G401.6 (cell line): ENCODE measurements at regions not wholly inside any gene's neighbourhood (a gene's known extent, or its start where the extent isn't known, plus 50 kb on each side); places are given as distances from the start of the nearest gene placed in this dataset.

Experiments
- FAIRE-seq: peaks from 2 replicates; lab custom pipeline; 2012; peaks lifted over from hg19 to GRCh38; lab: Jason Lieb, UNC

DNA sequence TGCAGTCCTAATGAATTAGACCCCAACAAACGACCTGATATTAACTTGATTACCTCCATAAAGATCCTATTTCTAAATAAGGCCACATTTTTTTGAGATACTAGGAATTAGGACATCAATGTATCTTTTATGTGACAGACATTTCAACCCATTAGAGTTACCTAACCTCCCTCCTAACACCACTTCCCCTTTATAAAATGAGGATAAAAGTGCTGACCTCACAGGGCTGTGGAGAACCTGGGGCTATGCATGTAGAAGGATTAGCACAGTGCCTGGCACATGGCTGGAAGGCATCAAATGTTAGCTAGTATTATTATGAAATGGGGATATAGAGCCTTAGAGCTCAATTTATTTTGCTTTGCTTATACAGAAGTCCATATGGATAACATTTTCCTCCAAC lies 53.5 kb upstream of the LRRN1 start:
- no peak for FAIRE-seq

DNA sequence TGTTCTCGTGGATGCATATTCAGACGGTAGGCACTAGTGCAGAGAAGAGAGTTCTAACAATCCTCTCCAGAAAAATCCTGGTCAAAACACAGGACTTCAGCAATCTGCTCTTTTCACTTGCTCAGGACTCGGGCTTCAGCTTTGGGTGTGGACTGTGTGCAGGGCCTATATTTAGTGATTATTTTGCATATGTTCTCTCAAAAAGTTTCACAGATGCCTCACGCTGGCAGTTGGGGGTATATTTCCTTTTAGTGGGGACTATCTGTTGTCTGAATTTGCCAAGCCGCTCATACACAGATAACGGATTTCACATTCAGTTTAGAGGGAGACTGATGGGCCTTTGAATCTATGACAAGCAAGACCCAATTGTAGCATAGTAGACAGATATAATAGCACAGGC lies 54.4 kb upstream of the LRRN1 start:
- no peak for FAIRE-seq

DNA sequence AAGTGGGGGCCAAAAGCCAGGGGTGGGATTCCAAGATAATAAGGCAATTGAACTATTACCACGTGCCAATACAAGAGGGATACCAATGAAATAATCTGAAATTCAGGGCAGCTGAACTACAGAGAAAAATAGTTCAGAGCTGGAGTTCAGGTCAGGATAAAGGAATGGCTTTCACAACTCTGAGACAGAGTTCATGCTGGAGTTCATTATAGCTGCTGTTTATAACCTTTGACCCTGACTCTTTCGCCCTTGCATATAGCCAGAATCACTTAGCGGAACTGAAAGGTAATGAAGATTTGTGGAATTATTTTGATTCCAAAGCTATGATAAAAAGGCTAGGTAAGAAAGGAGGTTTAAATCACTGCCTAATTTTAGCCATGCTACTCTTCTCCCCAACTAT lies 55.5 kb upstream of the LRRN1 start:
- no peak for FAIRE-seq

DNA sequence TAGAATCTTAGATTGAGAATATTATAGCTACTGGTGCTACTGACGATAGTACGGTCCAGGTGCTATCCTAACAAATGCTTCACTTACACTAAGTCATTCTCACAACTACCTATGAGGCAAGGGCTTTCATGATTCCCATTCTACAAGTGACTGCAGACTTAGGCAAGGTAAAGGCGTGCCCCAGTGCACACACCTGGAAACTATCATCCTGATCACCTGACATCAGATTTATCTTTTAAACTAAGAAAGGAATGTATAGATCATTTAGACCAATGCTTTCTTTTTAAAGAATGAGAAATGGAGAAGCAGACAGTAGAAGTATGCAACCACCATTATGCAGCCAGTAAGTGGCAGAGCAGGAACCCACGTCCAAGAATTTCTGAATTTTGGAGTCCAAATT lies 59.2 kb upstream of the LRRN1 start:
- no peak for FAIRE-seq

DNA sequence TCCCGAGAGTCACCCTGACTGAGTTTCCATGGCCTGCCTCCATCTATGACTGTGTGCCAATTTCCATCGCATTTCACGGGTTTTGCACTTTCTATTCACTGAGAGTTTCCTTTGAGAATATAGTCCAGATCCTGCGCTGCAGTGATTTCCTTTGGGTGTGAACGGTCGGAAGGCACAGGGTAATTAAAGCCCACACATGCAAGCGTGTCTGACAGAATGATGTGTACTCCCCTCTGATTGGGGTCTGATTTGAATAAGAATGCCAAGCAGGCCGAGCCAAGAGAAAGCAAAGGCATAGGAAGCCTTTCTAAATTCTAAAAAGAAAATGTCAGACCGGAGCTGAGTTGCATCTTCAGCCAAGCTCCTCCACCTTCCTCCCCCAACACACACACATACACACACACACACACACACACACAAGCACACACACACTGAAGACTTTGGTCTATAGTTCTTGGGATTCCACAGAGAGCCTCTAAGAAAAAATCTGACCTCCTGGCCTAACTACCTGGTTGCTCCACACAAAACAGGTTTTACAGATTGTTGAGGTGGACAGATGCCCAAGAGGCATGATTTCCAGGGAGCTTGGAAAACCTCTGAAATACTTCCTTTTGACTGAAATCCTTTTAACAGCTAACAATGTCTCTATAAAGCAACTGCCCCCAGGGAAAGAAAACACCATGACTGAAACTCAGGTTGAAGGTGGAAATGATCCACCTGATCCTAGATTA lies 59.7 kb upstream of the LRRN1 start:
- no peak for FAIRE-seq

DNA sequence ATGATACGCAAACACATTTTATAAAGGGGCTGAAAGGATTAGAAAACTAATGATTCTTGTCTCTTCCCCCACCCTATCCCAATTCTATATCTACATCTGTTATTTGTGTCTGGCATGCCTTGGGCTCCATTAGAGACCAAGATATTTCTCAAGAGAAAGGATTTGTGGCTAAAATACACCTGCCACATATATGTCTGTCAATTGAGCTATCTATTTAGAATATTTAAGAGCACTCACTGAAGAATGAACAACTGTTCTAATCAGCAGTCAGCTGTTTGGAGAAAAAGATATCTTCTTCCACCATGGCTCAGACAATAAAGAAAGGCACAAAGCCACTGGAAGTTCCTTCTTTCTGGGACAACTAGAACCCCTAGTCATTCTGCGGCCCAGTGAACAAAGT lies 61.7 kb upstream of the LRRN1 start:
- FAIRE-seq, result no peak

DNA sequence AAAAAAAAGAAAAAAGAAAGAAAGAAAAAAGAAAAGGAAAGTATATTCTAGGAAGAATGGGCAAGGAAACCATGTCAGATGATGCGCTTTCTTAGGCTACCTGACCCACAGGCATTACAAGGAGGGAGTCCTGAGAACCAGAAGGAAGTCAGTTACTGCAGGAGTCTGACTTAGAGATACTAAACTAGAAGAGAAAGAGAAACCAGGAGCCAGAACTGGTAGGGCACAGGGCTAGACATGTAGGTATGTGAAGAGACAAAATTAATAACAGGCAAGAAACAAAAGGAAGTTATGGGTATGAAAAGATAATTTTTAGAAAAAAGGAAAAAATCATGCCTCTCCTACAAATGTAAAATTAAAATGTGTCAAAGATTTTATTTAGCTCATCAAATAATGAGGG lies 63.3 kb upstream of the LRRN1 start:
- no peak for FAIRE-seq

DNA sequence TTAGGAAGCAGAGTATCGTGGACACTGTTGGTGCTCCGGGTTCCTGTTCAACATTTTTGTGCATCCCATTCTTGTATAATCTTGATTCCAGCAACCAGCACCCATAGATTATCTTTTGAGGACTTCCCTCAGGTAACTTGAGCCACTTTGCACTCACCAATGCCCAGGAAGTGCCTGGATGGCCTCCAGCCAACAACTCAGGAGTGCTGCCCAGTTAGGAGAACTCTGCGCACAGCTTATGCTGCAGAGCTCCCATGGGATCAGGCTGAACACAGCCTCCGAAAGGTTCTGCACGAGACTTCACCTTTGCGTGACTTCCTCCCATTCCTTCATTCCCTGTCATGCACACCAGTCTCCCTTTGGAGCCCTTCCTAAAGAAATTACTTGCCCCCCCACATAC lies 64.3 kb upstream of the LRRN1 start:
- FAIRE-seq, result no peak

DNA sequence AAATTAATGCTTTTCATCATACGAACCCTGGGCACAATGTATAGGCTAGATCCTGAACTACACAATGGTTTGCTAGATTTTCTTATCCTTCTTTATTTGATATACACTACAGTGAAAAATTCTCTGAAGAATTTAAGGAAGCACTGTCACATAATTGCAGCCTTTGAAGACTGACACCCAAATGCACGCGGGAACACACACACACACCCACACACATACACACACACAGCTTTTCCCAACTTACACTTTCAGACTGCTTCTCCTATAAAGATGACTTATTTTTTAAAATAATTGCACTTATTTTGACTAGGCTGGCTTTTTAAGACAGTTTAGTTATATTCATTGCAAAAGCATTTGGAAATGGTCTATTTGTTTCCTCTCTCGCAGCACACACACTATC lies 70.0 kb upstream of the LRRN1 start:
- no peak for FAIRE-seq

DNA sequence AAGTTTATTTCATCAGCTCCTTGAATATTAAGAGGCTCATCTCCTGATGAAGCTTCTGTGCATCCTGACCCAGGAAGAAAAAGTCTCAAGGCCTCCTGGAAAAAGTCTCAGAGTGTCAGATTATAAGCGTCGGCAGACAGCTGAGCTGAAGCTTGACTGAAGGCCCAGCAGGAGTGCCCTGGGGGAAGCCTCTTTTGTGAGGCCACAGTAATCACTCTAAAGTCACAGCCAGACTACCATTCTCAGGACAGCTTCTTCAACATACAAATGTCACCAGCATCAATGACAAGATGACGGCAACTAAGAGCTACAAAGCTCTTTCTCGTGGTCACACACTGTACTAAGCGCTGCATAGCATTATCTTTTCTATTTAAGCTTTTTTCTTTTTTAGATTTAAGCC lies 72.7 kb upstream of the LRRN1 start:
- FAIRE-seq, result no peak

DNA sequence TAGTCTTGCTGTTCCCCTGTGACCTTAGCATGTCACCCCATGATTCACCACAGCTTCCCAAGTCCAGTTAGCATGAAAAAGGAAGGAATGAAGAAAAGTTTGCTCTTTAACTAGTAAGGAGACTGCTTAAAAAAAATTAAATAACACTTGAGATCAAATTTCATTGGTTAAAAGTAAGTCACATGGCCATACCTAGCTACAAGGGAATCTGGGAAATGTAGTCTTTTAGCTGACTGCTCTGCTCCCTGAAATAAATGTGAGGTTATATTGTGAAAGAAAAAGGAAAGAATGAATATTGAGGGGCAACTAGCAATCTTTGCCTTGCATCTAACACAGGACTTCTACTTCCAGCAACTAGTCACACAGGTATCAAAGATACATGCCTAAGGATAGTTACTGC lies 84.7 kb upstream of the LRRN1 start:
- FAIRE-seq, result no peak

DNA sequence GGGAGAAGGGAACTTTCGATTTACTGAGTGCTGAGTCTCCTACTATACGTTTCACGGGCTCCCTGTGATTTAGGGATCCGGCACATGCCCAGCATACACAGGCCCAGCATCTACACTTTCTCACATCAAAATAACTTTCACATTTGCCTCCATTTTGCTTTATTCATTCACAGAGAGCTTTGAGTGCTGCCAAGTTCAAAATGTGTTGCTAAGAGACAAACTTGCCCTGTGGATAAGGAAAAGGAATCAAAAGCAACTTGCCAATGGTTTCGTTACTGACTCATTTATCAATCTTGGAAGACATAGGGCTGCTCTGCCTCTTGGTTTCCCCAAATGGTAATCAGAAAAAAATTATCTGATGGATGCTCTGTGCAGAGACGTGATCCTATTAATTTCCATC lies 86.3 kb upstream of the LRRN1 start:
- FAIRE-seq, result no peak

DNA sequence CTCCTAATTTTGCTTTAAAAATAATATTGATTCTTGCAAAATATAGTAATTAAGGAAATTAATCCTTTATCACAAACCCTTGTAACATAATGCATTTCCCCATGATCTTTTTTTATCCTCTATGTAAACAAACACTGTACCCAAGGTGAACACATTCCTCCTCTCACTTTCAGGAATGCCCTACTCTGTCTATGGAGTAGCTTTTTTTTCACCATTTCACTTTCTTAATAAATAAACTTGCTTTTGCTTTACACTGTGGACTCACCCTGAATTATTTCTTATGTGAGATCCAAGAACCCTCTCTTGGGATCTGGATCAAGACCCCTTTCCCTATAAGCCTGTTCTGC lies 90.5 kb upstream of the LRRN1 start:
- no peak for FAIRE-seq

DNA sequence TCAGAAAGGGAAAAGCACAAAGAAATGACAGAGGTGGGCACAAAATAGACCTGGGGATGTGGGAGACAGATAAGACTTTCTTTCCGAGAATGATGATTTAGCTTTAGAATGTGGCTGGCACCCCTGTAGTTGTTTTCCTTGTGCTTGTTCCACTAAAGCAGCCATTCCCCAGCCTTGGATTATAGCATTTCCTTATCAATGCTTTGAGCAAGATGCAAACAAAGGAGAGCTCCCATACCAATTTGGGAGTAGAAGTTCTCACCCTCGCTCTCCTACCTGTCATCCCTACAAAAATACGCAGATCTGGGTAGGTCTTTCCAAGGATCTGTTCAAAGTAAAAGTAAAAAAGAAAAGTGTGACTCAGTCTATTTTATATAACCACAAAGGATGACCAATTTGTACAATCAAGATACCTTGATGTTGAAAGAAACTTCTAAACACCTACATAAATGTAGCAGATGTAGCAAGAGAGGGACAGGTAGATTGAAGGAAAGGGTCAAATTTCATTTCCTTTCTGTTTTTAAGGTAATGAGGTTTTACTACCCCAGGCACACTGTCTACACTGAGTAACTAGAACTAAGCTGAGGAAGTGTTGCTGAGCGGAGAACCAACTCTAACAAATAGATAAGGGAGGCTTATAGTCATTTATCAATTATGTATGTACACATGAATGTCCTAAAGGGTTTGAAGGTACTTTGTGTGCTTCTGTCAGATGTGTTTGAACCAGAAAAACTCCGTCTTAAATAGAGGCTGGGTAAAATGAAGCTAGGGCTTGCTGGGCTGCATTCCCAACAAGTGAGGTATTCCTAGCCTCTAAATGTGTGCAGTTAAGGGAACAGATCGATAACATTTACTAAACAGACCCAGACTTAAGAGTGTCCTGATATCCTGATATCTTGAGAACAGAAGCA lies 91.1 kb upstream of the LRRN1 start:
- no peak for FAIRE-seq

DNA sequence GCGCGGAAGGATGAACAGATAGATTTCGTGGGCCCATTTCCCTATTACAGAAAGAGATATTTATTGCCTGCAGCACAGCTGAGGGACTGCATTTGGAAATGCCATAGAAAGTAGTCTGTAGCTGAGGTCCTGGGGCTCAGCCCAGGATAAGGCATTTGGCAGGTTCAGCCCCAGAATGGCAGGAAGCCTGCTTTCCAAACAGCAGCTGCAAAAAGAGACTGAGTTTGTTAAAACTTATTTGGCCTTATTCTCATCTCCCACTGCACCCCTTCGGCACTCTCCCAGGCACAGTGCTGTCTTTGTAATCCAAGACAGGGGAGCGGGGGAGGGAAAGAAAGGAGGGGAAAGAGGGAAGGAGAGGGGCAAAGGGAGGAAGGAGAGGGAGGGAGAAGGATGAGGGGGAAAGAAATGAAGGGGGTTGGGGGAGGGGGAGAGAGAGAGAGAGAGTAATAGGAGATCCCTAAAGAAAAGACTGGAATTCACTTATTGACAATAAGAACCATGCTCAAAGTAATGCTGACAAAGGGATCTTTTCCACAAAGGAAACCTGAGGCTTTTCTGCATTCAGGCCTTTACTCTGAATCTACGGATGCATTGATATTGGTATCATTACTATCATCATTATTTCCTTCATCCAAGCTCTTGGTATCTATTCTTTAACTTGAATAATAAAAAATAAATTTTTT lies 94.0 kb upstream of the LRRN1 start:
- FAIRE-seq, result no peak

DNA sequence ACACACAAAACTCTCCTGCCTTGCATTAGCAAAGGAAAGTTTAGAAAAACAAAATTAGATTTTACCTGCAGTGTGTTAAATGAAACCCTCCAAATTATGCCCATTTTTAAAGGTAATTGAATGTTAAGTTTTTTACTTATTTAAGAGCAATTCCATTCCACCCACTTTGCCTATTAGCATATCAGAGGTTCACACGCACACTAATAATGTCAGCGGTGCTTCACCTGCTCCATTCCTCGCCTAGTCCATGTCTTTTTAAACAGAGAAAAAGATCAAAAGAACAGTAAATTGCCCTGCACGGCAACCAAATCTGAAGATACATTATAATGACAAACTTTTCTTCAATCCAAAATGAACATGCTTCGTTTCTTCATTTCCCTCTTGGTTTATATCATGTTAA lies 97.3 kb upstream of the LRRN1 start:
- FAIRE-seq, result no peak

DNA sequence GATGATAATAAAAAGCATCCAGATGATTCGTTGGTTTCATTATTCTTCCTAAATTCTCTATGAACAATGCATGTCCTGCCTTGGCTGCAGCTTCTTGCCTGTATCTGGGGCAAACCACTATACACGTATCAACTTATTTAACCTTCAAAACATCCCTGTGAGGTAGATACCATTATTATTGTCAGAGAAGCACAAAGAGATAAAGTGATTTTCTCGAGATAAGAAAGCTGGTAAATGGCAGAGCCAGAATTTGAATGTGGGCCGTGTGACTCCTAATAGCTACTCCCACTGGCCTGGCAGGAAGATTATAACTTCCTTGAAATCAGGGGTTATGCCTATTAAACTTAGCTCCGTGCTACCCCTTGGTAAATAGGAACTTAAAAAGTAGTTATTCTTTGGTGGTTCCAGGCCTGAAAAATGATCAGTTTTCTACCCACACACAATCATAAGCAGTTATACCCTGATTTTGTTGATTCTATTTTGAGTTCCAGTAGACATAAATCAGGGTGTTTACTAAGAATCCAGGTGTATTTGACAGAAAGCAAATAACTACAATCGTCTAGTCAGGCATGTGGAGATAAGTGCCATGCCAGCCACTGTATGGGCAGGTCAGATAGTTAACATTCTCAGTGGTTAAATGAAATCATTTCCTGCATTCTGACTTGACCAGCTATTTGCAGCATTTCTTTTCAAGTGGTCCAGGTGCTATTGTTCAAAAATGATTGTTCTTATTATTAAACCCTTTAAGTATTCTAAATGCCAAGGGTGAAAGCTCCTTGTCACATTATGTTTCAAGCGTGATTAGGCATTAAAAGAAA lies 99.2 kb upstream of the LRRN1 start:
- FAIRE-seq, result no peak

DNA sequence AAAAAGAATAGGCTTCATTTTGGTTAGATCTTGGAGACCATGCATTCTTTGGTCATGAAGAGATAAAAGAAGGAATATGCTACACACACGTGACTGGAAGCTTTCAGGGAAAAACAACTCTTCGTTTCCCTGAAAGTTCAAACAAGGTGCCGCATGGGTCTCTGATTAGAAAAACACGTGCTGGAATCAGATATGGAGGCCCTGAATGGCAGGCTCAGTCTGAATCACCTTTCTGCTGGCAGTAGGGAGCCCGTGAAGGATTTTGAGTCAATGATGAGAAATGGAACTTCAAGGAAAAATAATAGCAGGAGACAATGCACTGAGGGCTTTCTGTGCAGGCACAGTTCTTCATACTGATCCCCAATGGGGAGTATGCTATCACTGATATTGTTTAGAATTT lies 99.8 kb upstream of the LRRN1 start:
- no peak for FAIRE-seq

DNA sequence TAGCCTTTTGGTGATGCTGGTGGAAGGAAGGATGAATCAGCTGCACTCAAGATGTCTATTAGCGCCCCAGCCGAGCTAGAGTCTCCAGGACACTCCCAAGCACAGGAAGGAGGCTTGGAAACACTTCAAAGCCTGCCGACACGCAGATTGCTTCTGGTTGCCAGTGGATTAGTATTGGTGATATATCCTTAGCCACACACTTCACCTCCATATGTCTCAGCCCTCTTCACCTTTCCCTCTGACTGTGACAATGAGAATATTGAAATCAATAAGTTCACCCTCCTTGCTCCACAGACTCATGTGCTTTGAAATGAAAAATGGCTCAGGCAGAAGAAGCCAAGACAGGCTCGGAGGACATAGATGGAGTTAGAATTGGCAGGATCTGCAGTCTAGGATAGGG lies 102.9 kb upstream of the LRRN1 start:
- FAIRE-seq, result no peak

DNA sequence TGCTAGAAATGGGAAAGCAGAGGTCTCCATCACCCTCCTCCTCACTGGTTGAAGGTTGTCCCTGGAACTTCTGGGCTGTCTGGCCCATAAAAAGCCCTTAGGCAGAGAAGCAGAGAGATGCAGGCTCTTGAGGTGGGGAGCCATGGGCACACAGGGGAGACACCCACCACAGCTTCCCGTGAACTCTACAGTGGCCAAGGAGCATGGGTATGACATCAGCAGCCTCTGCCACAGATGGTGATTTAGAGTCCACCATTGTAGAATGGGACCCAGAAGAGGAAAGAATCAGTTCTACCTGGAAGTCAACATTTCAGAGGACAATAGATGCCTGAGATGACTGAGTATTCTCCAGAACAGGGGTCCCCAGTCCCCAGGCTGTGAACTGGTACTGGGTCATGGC lies 105.6 kb upstream of the LRRN1 start:
- FAIRE-seq, result no peak

DNA sequence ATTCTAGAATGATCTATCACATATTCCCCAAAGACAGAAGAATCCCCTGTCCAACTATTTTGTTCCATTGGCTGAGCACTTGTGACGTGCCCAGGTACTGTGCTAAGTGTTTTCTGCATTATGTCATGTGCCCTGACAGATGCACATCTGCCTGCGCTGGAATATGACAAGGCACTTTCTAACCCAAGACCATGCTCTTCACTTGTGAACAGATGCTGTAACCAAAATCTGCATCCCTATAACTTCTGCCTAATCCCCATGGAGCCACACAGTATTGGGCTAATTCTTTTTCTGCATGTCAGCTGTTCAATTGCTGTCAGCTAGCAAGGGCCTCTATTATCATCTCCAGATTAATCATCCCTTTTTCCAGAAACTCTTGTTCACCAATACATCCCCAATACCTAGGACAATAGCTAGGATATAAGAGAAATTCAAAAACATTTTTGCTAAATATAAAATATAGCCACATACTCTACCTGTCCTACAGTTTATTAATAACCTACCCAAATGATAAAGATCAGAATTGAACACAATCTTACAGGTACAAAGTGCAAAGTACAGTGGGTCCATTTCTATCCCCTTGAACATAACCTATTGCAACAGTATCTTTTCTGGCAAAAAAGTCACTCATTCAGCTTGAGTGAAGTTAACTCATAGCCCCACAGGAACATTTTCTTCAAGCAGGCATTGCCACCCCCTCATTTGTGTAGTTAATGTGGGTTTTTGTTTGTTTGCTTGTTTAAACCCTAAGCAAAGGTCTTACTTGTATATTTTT lies 109.4 kb upstream of the LRRN1 start:
- FAIRE-seq, result no peak
